ENCODE measurements at regions not wholly inside any gene's neighbourhood (a gene's known extent, or its start where the extent isn't known, plus 50 kb on each side); places are given as distances from the start of the nearest gene placed in this dataset.

GRCh38 chr13:92967923-92968322 lies 258.7 kb upstream of the GPC6 start:
- DNase-seq (ENCODE audit: low read depth, low spot score): no peak
- Mint-ChIP-seq H3K36me3 (ENCODE audit: low read depth) (no peaks in the 10 kb centered on the region), H3K27ac (ENCODE audit: unreplicated experiment) (no peak overlapping the region), H3K4me1 (no peaks in the 10 kb centered on the region), H3K9me3 (peaks cover 5% of the 10 kb centered on the region), H3K27me3 (ENCODE audit: low read depth) (no peaks in the 10 kb centered on the region), H3K4me3 (no peak overlapping the region)
- no peak for TF ChIP-seq CTCF (conservative IDR thresholded peaks at IDR 0.05)

GRCh38 chr13:92972751-92973150 lies 253.9 kb upstream of the GPC6 start:
- Mint-ChIP-seq H3K4me1 (no peaks in the 10 kb centered on the region), H3K9me3 (peaks cover 3% of the 10 kb centered on the region), H3K27ac (ENCODE audit: unreplicated experiment) (no peak overlapping the region), H3K36me3 (ENCODE audit: low read depth) (no peaks in the 10 kb centered on the region), H3K27me3 (ENCODE audit: low read depth) (no peaks in the 10 kb centered on the region), H3K4me3 (no peak overlapping the region)
- no peak for DNase-seq (ENCODE audit: low read depth, low spot score)
- no peak for TF ChIP-seq CTCF (conservative IDR thresholded peaks at IDR 0.05)

- Mint-ChIP-seq H3K27me3 (ENCODE audit: low read depth) (no peaks in the 10 kb centered on the region), H3K27ac (ENCODE audit: unreplicated experiment) (no peak overlapping the region), H3K4me3 (no peak overlapping the region), H3K36me3 (ENCODE audit: low read depth) (no peaks in the 10 kb centered on the region), H3K9me3 (peaks cover 3% of the 10 kb centered on the region), H3K4me1 (no peaks in the 10 kb centered on the region)
- DNase-seq (ENCODE audit: low read depth, low spot score): no peak
- no peak for TF ChIP-seq CTCF (conservative IDR thresholded peaks at IDR 0.05)
Observed at GRCh38 chr13:92974905-92975429, 251.6 kb upstream of the GPC6 start.

GRCh38 chr13:92976657-92977056 lies 249.9 kb upstream of the GPC6 start:
- no peak overlapping the region for H3K4me3 Mint-ChIP-seq
- H3K36me3 Mint-ChIP-seq (ENCODE audit: low read depth): no peaks in the 10 kb centered on the region

GRCh38 chr13:92984151-92984550 lies 242.5 kb upstream of the GPC6 start:
- Mint-ChIP-seq H3K36me3 (ENCODE audit: low read depth) (no peaks in the 10 kb centered on the region), H3K27me3 (ENCODE audit: low read depth) (no peaks in the 10 kb centered on the region), H3K4me3 (no peak overlapping the region), H3K4me1 (no peaks in the 10 kb centered on the region), H3K27ac (ENCODE audit: unreplicated experiment) (no peak overlapping the region), H3K9me3 (peaks cover 9% of the 10 kb centered on the region)
- no peak for TF ChIP-seq CTCF (conservative IDR thresholded peaks at IDR 0.05)
- no peak for DNase-seq (ENCODE audit: low read depth, low spot score)

More at GRCh38 chr13:92976657-92977056, 249.9 kb upstream of the GPC6 start:
- Mint-ChIP-seq H3K27ac (ENCODE audit: unreplicated experiment) (no peak overlapping the region), H3K27me3 (ENCODE audit: low read depth) (no peaks in the 10 kb centered on the region), H3K4me1 (no peaks in the 10 kb centered on the region), H3K9me3 (peaks cover 3% of the 10 kb centered on the region)
- no peak for TF ChIP-seq CTCF (conservative IDR thresholded peaks at IDR 0.05)
- DNase-seq (ENCODE audit: low read depth, low spot score): no peak

- Mint-ChIP-seq H3K4me1 (no peaks in the 10 kb centered on the region), H3K27me3 (ENCODE audit: low read depth) (no peaks in the 10 kb centered on the region)
Observed at GRCh38 chr13:92989301-92989700, 237.3 kb upstream of the GPC6 start.

More at GRCh38 chr13:92989301-92989700, 237.3 kb upstream of the GPC6 start:
- Mint-ChIP-seq H3K9me3 (peaks cover 9% of the 10 kb centered on the region), H3K36me3 (ENCODE audit: low read depth) (no peaks in the 10 kb centered on the region), H3K4me3 (no peak overlapping the region), H3K27ac (ENCODE audit: unreplicated experiment) (no peak overlapping the region)
- DNase-seq (ENCODE audit: low read depth, low spot score): no peak
- TF ChIP-seq CTCF (conservative IDR thresholded peaks at IDR 0.05): no peak

Measured in neural crest cell (in vitro differentiated cells).